Nephron progenitor cell (in vitro differentiated cells): ENCODE measurements at regions not wholly inside any gene's neighbourhood (a gene's known extent, or its start where the extent isn't known, plus 50 kb on each side); places are given as distances from the start of the nearest gene placed in this dataset.

ENCODE experiments used
- DNase-seq: peaks from one replicate; pipeline ENCODE4 v3.0.0; 2021
- H3K27ac Mint-ChIP-seq: 2 replicates; pipeline ENCODE4 v1.8.0; 2021; ENCODE audit warnings: mild to moderate bottlenecking, moderate library complexity, mixed read lengths
- H3K27me3 Mint-ChIP-seq: 2 replicates; pipeline ENCODE4 v1.8.0; 2021; ENCODE audit warnings: mild to moderate bottlenecking, low read depth, mixed read lengths; ENCODE audit not compliant: poor library complexity
- H3K36me3 Mint-ChIP-seq: 2 replicates; pipeline ENCODE4 v1.8.0; 2021; ENCODE audit warnings: low read depth, mixed read lengths
- H3K4me1 Mint-ChIP-seq: 2 replicates; pipeline ENCODE4 v1.8.0; 2021; ENCODE audit warnings: mixed read lengths
- H3K4me3 Mint-ChIP-seq: 2 replicates; pipeline ENCODE4 v1.8.0; 2021; ENCODE audit warnings: mild to moderate bottlenecking, moderate library complexity, mixed read lengths
- H3K9me3 Mint-ChIP-seq: 2 replicates; pipeline ENCODE4 v1.8.0; 2021; ENCODE audit warnings: mild to moderate bottlenecking, moderate library complexity, mixed read lengths
- CTCF ChIP-seq: fragments of 200-600 bp; sonication (generic); IDR thresholded peaks from 2 replicates; pipeline ENCODE4 v1.5.0; 2021; ENCODE audit warnings: antibody characterized with exemption

DNA sequence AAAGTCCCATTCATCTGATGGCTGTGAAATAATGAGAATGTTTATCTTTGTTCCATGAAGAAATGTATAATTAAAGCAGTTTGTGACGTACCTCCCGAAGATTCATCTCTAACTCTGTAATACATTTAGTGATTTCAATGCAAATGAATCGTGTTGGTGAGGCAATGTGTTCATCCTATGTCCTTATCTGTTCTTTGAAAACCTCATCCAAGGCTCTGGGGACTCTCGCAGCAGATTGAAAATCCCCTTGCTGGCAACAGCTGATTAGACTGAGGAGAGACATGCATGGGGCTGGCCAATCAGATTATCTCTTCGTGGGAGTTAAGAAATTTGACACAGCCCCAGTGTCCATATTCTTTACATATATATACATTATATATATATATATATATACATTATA lies 1095.4 kb upstream of the EEF2KMT start:
- DNase-seq, result no peak
- no peaks in the 10 kb centered on the region for H3K9me3 Mint-ChIP-seq

GRCh38 chr16:6192532-6192931 lies 1094.9 kb upstream of the EEF2KMT start:
- Mint-ChIP-seq H3K4me1 (no peaks in the 10 kb centered on the region), H3K27me3 (peaks cover 10% of the 10 kb centered on the region), H3K4me3 (no peak overlapping the region), H3K9me3 (no peaks in the 10 kb centered on the region), H3K36me3 (no peaks in the 10 kb centered on the region), H3K27ac (no peak overlapping the region)
- no peak for TF ChIP-seq CTCF
- DNase-seq, result no peak

More for the DNA sequence above, 1095.4 kb upstream of the EEF2KMT start:
- no peaks in the 10 kb centered on the region for H3K4me1 Mint-ChIP-seq
- no peak overlapping the region for H3K4me3 Mint-ChIP-seq
- H3K36me3 Mint-ChIP-seq, result no peaks in the 10 kb centered on the region
- TF ChIP-seq CTCF, result no peak
- H3K27ac Mint-ChIP-seq, result no peak overlapping the region
- peaks cover 14% of the 10 kb centered on the region for H3K27me3 Mint-ChIP-seq

DNA sequence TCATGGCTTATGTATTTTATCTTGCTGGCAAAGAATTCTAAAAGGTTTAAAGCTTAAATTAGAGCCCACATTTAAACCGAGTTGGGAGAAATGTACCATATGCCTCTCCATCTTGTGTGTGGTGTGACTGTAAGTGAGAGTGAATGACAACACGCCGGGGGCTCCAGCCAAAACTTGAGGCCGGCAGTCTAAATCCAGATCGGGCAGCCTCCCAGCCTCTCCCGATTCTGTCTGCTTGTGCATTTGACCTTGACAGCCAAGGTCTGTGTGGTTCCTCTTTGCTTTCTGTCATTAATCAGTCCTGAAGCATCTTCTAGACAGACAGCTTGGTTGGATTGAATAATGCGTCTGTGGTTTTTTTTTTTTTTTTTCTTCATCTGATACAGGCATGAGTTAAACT lies 1093.2 kb upstream of the EEF2KMT start:
- no peak overlapping the region for H3K27ac Mint-ChIP-seq
- no peaks in the 10 kb centered on the region for H3K9me3 Mint-ChIP-seq
- peaks cover 10% of the 10 kb centered on the region for H3K27me3 Mint-ChIP-seq
- no peak overlapping the region for H3K4me3 Mint-ChIP-seq
- H3K36me3 Mint-ChIP-seq, result no peaks in the 10 kb centered on the region
- no peak for DNase-seq
- H3K4me1 Mint-ChIP-seq, result no peaks in the 10 kb centered on the region
- no peak for TF ChIP-seq CTCF

DNA sequence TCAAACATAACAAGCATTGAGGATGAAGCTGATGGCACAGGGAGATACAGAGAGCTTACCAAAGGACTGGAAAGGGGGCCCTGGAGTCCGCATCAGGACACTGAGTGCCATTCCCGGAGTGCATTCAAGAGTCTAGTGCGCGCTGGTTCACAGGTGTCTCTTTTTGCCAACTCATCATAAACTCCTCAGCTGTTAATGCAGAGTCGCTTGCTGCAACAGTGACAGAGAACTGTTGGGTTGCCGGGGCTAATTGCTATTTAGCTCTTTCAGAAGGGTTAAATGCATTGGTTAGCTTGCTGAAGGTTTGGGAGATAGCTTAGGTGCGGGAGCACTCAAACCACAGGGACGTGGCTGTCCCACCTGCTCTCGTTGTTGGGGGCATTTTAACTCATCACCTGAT lies 1091.6 kb upstream of the EEF2KMT start:
- Mint-ChIP-seq H3K27ac (no peak overlapping the region), H3K9me3 (no peaks in the 10 kb centered on the region), H3K27me3 (peaks cover 10% of the 10 kb centered on the region), H3K36me3 (no peaks in the 10 kb centered on the region), H3K4me3 (no peak overlapping the region), H3K4me1 (no peaks in the 10 kb centered on the region)
- no peak for TF ChIP-seq CTCF
- DNase-seq, result no peak

DNA sequence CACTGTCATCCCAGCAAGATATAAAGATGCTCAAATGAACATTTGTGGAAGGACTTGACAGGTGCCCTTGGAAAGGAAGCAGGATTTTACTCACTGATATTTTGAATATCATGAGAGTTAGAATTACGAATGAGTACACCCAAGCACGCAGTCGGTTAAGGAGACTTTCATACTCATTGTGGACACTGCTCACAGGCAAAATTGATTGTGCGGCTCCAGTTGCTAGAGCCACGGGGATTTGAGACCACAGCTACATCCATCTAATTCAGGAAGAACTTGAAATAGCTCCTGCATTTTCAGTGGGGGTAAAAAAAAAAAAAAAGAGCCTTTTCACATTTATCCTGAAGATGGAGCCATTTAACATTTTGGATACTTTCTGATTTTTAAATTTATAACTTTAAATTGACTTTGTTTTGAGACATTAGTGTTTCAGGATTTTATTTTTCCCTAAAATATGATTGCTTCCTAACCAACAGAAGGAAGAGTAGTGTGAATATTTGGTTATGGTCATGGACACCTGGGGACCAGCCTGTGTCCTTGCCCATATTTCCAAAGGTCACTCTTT lies 1080.1 kb upstream of the EEF2KMT start:
- DNase-seq, result no peak
- H3K9me3 Mint-ChIP-seq, result no peaks in the 10 kb centered on the region
- H3K4me3 Mint-ChIP-seq, result no peak overlapping the region
- no peak for TF ChIP-seq CTCF
- no peaks in the 10 kb centered on the region for H3K36me3 Mint-ChIP-seq
- H3K4me1 Mint-ChIP-seq, result peaks cover 7% of the 10 kb centered on the region
- no peak overlapping the region for H3K27ac Mint-ChIP-seq
- H3K27me3 Mint-ChIP-seq, result peaks cover 8% of the 10 kb centered on the region

DNA sequence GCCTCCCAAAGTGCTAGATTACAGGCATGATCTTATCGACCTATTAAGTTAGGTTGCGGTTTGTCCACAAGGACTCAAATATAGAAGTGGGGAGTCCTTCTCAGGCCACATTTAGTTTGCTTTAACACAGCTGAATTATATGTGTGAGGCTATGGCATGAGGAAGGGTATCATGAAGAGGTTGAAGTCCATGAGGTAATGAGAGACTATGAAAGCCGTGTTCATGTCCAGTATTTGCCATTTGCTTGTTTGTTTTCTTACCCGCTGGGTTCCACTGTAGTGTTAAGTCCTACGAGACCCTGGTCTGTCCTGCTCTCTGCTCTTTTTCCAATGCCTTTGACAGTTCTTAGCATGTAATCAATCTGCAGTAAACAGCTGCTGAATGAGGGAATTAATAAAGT lies 1072.4 kb upstream of the EEF2KMT start:
- Mint-ChIP-seq H3K27ac (no peak overlapping the region), H3K4me3 (no peak overlapping the region), H3K4me1 (peaks cover 63% of the 10 kb centered on the region), H3K36me3 (no peaks in the 10 kb centered on the region), H3K9me3 (peaks cover 4% of the 10 kb centered on the region), H3K27me3 (no peaks in the 10 kb centered on the region)
- TF ChIP-seq CTCF, result no peak
- no peak for DNase-seq
